IMR-90 (cell line): ENCODE measurements at regions not wholly inside any gene's neighbourhood (a gene's known extent, or its start where the extent isn't known, plus 50 kb on each side); places are given as distances from the start of the nearest gene placed in this dataset.
A peak's percentile ranks its signal among the peaks of the same experiment; 100 is the strongest.

Experiments used
- ATAC-seq: fragments of 200-7000 bp; cut with Tn5 transposase; 2 replicates; pipeline ENCODE4 v1.9.1; 2020; ENCODE audit warnings: low read depth, mild to moderate bottlenecking, moderate library complexity
- BruUV-seq: library from RNA; stranded (reverse); fragments of 400-500 nt; replicated peaks from 2 replicates; lab custom pipeline; 2021; lab: Mats Ljungman, UMichigan
- CTCF ChIA-PET: fragments of 300-600 bp; formaldehyde crosslinking; extraction: SDS; loops from one replicate; lab custom pipeline; 2021; ENCODE audit warnings: antibody characterized with exemption; lab: Yijun Ruan, JAX
- POLR2A ChIA-PET: fragments of 300-600 bp; sonication (Branson Sonifier 250); formaldehyde crosslinking; loops from one replicate; lab custom pipeline; 2022; ENCODE audit warnings: antibody characterized with exemption; ENCODE audit not compliant: unreplicated experiment; lab: Charles Lee
- DNase-seq: peaks from one replicate; pipeline ENCODE4 v3.0.0; 2013
- H2AFZ ChIP-seq: replicated peaks from 2 replicates; pipeline ENCODE3; 2013; ENCODE audit warnings: low read length, mild to moderate bottlenecking; ENCODE audit not compliant: poor library complexity
- H2AK5ac ChIP-seq: 2 replicates; pipeline ENCODE4 v1.6.1; 2013; ENCODE audit warnings: low read depth, low read length, inconsistent platforms
- H2AK9ac ChIP-seq: replicated peaks from 2 replicates; pipeline ENCODE3; 2013; ENCODE audit warnings: mild to moderate bottlenecking, low read depth, low read length, moderate library complexity; ENCODE audit not compliant: poor library complexity
- H2BK120ac ChIP-seq: 2 replicates; pipeline ENCODE4 v1.6.1; 2013; ENCODE audit warnings: low read depth, low read length, inconsistent platforms
- H2BK15ac ChIP-seq: 3 replicates; pipeline ENCODE4 v1.6.1; 2013; ENCODE audit warnings: low read depth, low read length, inconsistent platforms
- H2BK20ac ChIP-seq: 2 replicates; pipeline ENCODE4 v1.6.1; 2013; ENCODE audit warnings: low read depth, mild to moderate bottlenecking, inconsistent platforms, low read length, moderate library complexity
- H2BK5ac ChIP-seq: 2 replicates; pipeline ENCODE4 v1.6.1; 2013; ENCODE audit warnings: mild to moderate bottlenecking, low read depth, low read length, inconsistent platforms; ENCODE audit not compliant: poor library complexity, severe bottlenecking
- H3K14ac ChIP-seq: replicated peaks from 2 replicates; pipeline ENCODE4 v1.6.1; 2013; ENCODE audit warnings: low read depth, low read length, inconsistent platforms
- H3K18ac ChIP-seq: 2 replicates; pipeline ENCODE4 v1.6.1; 2013; ENCODE audit warnings: low read depth, low read length, control low read depth
- H3K23ac ChIP-seq: 2 replicates; pipeline ENCODE4 v1.6.1; 2013; ENCODE audit warnings: low read depth, low read length, inconsistent platforms
- H3K27ac ChIP-seq: 2 replicates; pipeline ENCODE4 v1.5.1; 2013; ENCODE audit warnings: mild to moderate bottlenecking, control low read depth, low read length; ENCODE audit not compliant: insufficient read depth
- H3K27me3 ChIP-seq: 2 replicates; pipeline ENCODE4 v1.6.1; 2013; ENCODE audit warnings: low read length; ENCODE audit not compliant: control insufficient read depth, insufficient read depth
- H3K36me3 ChIP-seq: 2 replicates; pipeline ENCODE4 v1.6.1; 2013; ENCODE audit warnings: low read length, mixed read lengths; ENCODE audit not compliant: control insufficient read depth, insufficient read depth
- H3K4ac ChIP-seq: 2 replicates; pipeline ENCODE4 v1.6.1; 2013; ENCODE audit warnings: low read depth, low read length, inconsistent platforms
- H3K4me1 ChIP-seq: 2 replicates; pipeline ENCODE4 v1.6.1; 2013; ENCODE audit warnings: low read length, mixed read lengths; ENCODE audit not compliant: control insufficient read depth, insufficient read depth
- H3K4me2 ChIP-seq: 2 replicates; pipeline ENCODE4 v1.6.1; 2013; ENCODE audit warnings: low read depth, mild to moderate bottlenecking, control low read depth, low read length, moderate library complexity
- H3K4me3 ChIP-seq: 2 replicates; pipeline ENCODE4 v1.5.1; 2013; ENCODE audit warnings: low read depth, mild to moderate bottlenecking, control low read depth, low read length, moderate library complexity; ENCODE audit not compliant: insufficient read depth
- H3K56ac ChIP-seq: 2 replicates; pipeline ENCODE4 v1.6.1; 2013; ENCODE audit warnings: low read length, inconsistent platforms; ENCODE audit not compliant: insufficient read depth; ENCODE audit errors: extremely low read depth
- H3K79me1 ChIP-seq, 2 experiments: 2 replicates each; pipeline ENCODE4 v1.6.1; 2013; ENCODE audit warnings: low read length in 2 of 2, inconsistent platforms in 1 of 2, low read depth in 1 of 2
- H3K9ac ChIP-seq: 2 replicates; pipeline ENCODE4 v1.6.1; 2013; ENCODE audit warnings: low read depth, low read length, control low read depth
- H3K9me1 ChIP-seq: 2 replicates; pipeline ENCODE4 v1.6.1; 2013; ENCODE audit warnings: low read length, inconsistent platforms; ENCODE audit not compliant: insufficient read depth
- H3K9me3 ChIP-seq: 2 replicates; pipeline ENCODE4 v1.6.1; 2013; ENCODE audit warnings: low read length; ENCODE audit not compliant: control insufficient read depth, insufficient read depth
- H4K20me1 ChIP-seq: 2 replicates; pipeline ENCODE4 v1.6.1; 2013; ENCODE audit warnings: low read length, inconsistent platforms; ENCODE audit not compliant: insufficient read depth
- H4K5ac ChIP-seq: 2 replicates; pipeline ENCODE4 v1.6.1; 2013; ENCODE audit warnings: mild to moderate bottlenecking, low read depth, low read length, control low read depth
- H4K8ac ChIP-seq, 2 experiments: 2 replicates each; pipeline ENCODE4 v1.6.1; 2013; ENCODE audit warnings: low read depth in 2 of 2, low read length in 2 of 2, control low read depth in 1 of 2, inconsistent platforms in 1 of 2
- H4K91ac ChIP-seq: 2 replicates; pipeline ENCODE4 v1.6.1; 2013; ENCODE audit warnings: low read depth, low read length, inconsistent platforms; ENCODE audit not compliant: insufficient read depth
- BHLHE40 ChIP-seq: fragments of 150-350 bp; IDR thresholded peaks from 2 replicates; pipeline ENCODE4 v1.6.1; 2016; ENCODE audit warnings: mild to moderate bottlenecking, low read depth, low read length
- CEBPB ChIP-seq: IDR thresholded peaks from 2 replicates; pipeline ENCODE4 v1.6.1; 2012; ENCODE audit warnings: low read depth, low read length, improper control_type of control experiment
- CHD1 ChIP-seq: IDR thresholded peaks from 2 replicates; pipeline ENCODE4 v1.6.1; 2012; ENCODE audit warnings: low read depth, low read length, improper control_type of control experiment
- MAZ ChIP-seq: IDR thresholded peaks from 2 replicates; pipeline ENCODE4 v1.6.1; 2012; ENCODE audit warnings: low read depth, mild to moderate bottlenecking, low read length, improper control_type of control experiment, moderate library complexity, borderline replicate concordance
- NFE2L2 ChIP-seq: fragments of 150-350 bp; IDR thresholded peaks from 2 replicates; pipeline ENCODE4 v1.6.1; 2016; ENCODE audit warnings: low read depth, mild to moderate bottlenecking, low read length
- WGBS, 2 experiments: methylation state at CpG; one replicate each; pipeline versions ENCODE4 v1.1.5 to v1.1.7; 2013; ENCODE audit warnings: missing lambda C conversion rate in 2 of 2; ENCODE audit not compliant: insufficient read length in 1 of 2; ENCODE audit errors: extremely low coverage in 2 of 2; 5-methylcytosine and 5-hydroxymethylcytosine counted together
- dilution Hi-C: fragments of 300-500 bp; cut with HindIII; formaldehyde crosslinking; loops from one replicate; pipeline ENCODE4 v1.14.3; 2018; ENCODE audit warnings: low sequenced_read_pairs; ENCODE audit not compliant: unreplicated experiment
- in situ Hi-C: fragments of 300-500 bp; cut with MboI; formaldehyde crosslinking; loops from 3 replicates; pipeline ENCODE4 v1.14.3; 2019; ENCODE audit warnings: low sequenced_read_pairs, inconsistent platforms, mixed read lengths
- intact Hi-C: fragments of 100-400 bp; cut with micrococcal nuclease; formaldehyde crosslinking; loops from 2 replicates; pipeline ENCODE4 v1.10.0; 2022
- TF ChIP-seq, protein P1 (sequence below): fragments of 150-350 bp; IDR thresholded peaks from 2 replicates; pipeline ENCODE4 v1.6.1; 2016; ENCODE audit warnings: low read depth, mild to moderate bottlenecking, low read length, moderate library complexity, borderline replicate concordance

DNA sequence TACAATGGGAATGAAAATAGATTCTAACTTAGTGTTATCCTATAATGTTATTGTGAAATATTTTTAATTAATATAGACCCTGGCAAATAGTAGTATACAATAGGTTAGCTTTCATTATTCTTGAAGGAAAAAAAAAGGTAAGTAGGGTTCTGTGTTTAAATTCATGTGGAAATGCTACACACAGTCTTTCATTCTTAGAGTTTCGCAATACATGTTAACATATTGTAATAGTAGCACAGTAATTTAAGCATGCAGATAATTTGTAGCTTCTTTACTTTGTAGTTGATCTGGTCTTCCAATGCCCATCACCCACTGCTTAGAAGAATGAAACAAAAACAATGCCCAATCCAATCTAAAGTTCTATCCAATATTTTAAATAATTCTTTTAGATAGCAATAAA lies 54.8 kb upstream of the MSTN start:
- CTCF ChIA-PET = interaction anchor here (0.9 kb wide), 1 partner anchor 23 kb away, joined by 3 read pairs; no protein-coding TSS in a partner anchor

More for the DNA sequence above, 54.8 kb upstream of the MSTN start:
- Histone ChIP-seq H3K9me3 (no peaks in the 10 kb centered on the region), H2BK20ac (no peak overlapping the region), H3K27me3 (no peaks in the 10 kb centered on the region), H3K14ac (no peak overlapping the region), H2AK5ac (no peak overlapping the region), H3K4me3 (no peak overlapping the region), H4K5ac (no peak overlapping the region), H2AFZ (no peak overlapping the region), H2BK5ac (no peak overlapping the region), H4K20me1 (no peaks in the 10 kb centered on the region), H3K9me1 (no peaks in the 10 kb centered on the region), H3K27ac (no peak overlapping the region), H2AK9ac (no peak overlapping the region), H3K4me2 (no peak overlapping the region), H3K9ac (no peak overlapping the region), H2BK15ac (no peak overlapping the region), H3K36me3 (no peaks in the 10 kb centered on the region), H4K91ac (no peak overlapping the region), H4K8ac (no peak overlapping the region), H3K23ac (no peak overlapping the region), H3K56ac (no peak overlapping the region), H3K79me1 (no peaks in the 10 kb centered on the region), H3K18ac (no peak overlapping the region), H3K4me1 (peaks cover 4% of the 10 kb centered on the region), H2BK120ac (no peak overlapping the region), H3K4ac (no peak overlapping the region)
- dilution Hi-C loops (no loop called here), in situ Hi-C loops (no loop called here), intact Hi-C loops (no loop called here)
- TF ChIP-seq NFE2L2 = no peak
- TF ChIP-seq, protein P1, sequence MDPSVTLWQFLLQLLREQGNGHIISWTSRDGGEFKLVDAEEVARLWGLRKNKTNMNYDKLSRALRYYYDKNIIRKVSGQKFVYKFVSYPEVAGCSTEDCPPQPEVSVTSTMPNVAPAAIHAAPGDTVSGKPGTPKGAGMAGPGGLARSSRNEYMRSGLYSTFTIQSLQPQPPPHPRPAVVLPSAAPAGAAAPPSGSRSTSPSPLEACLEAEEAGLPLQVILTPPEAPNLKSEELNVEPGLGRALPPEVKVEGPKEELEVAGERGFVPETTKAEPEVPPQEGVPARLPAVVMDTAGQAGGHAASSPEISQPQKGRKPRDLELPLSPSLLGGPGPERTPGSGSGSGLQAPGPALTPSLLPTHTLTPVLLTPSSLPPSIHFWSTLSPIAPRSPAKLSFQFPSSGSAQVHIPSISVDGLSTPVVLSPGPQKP = no peak
- TF ChIP-seq CHD1 = no peak
- no peak for TF ChIP-seq MAZ
- no peak for TF ChIP-seq BHLHE40
- TF ChIP-seq CEBPB = peak; percentile 95
- DNase-seq (no peak), ATAC-seq (no peak)
- no CpG with 5 or more reads among the region's 1 CpG for WGBS, 2 experiments
- BruUV-seq = no TSS peak
- POLR2A ChIA-PET = no interaction called here
